GM21717 (cell line): ENCODE measurements at regions not wholly inside any gene's neighbourhood (a gene's known extent, or its start where the extent isn't known, plus 50 kb on each side); places are given as distances from the start of the nearest gene placed in this dataset.
A peak's percentile ranks its signal among the peaks of the same experiment; 100 is the strongest.

Experiments
- ATAC-seq: cut with Tn5 transposase; IDR thresholded peaks from one replicate; pipeline ENCODE4 v1.9.1; 2021; ENCODE audit warnings: mild to moderate bottlenecking, moderate library complexity; ENCODE audit not compliant: unreplicated experiment

- no peak for ATAC-seq
Observed at GRCh38 chr9:7546261-7546660, 253.3 kb downstream of the DMAC1 start.

GRCh38 chr9:7545371-7546165 lies 254.0 kb downstream of the DMAC1 start:
- ATAC-seq: no peak

- ATAC-seq: no peak
Observed at GRCh38 chr9:7542693-7543092, 256.9 kb downstream of the DMAC1 start.

- no peak for ATAC-seq
Observed at GRCh38 chr9:7542126-7542525, 257.5 kb downstream of the DMAC1 start.

GRCh38 chr9:7536310-7536939 lies 263.2 kb downstream of the DMAC1 start:
- peak; percentile 83 for ATAC-seq

GRCh38 chr9:7534211-7534935 lies 265.2 kb downstream of the DMAC1 start:
- ATAC-seq: no peak

GRCh38 chr9:7533376-7534090 lies 266.0 kb downstream of the DMAC1 start:
- no peak for ATAC-seq

- ATAC-seq: no peak
Observed at GRCh38 chr9:7523426-7524043, 276.0 kb downstream of the DMAC1 start.

GRCh38 chr9:7520396-7520795 lies 279.2 kb downstream of the DMAC1 start:
- ATAC-seq: no peak

GRCh38 chr9:7516376-7516775 lies 283.2 kb downstream of the DMAC1 start:
- no peak for ATAC-seq

- ATAC-seq: no peak
Observed at GRCh38 chr9:7510199-7510598, 289.4 kb downstream of the DMAC1 start.

GRCh38 chr9:7509576-7510145 lies 289.9 kb downstream of the DMAC1 start:
- no peak for ATAC-seq

- no peak for ATAC-seq
Observed at GRCh38 chr9:7508516-7508915, 291.1 kb downstream of the DMAC1 start.

- no peak for ATAC-seq
Observed at GRCh38 chr9:7507566-7508270, 291.9 kb downstream of the DMAC1 start.

- ATAC-seq: no peak
Observed at GRCh38 chr9:7507026-7507425, 292.6 kb downstream of the DMAC1 start.

- no peak for ATAC-seq
Observed at GRCh38 chr9:7500521-7500920, 299.1 kb downstream of the DMAC1 start.

GRCh38 chr9:7491641-7492040 lies 307.9 kb downstream of the DMAC1 start:
- no peak for ATAC-seq

- ATAC-seq: no peak
Observed at GRCh38 chr9:7490317-7491108, 309.1 kb downstream of the DMAC1 start.

- no peak for ATAC-seq
Observed at GRCh38 chr9:7489036-7489435, 310.5 kb downstream of the DMAC1 start.
